ENCODE measurements at regions not wholly inside any gene's neighbourhood (a gene's known extent, or its start where the extent isn't known, plus 50 kb on each side); places are given as distances from the start of the nearest gene placed in this dataset.

DNA sequence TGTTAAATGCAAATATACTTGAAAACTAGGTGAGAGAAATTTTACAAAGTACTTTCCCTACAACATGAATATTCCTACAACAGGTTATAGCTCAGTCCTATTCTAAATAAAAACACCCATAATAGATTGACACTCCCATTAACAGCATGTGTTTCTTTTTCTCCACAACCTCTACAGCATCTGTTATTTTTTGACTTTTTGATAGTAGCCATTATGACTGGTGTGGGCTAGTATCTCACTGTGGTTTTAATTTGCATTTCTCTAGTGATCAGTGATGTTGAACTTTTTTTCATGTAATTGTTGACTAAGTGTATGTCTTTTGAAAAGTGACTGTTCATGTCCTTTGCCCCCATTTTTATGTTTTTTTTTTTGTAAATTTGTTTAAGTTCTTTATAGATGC is 1506.1 kb upstream of the CDH9 start:
- no peak for DNase-seq (ENCODE audit: low read depth)

DNA sequence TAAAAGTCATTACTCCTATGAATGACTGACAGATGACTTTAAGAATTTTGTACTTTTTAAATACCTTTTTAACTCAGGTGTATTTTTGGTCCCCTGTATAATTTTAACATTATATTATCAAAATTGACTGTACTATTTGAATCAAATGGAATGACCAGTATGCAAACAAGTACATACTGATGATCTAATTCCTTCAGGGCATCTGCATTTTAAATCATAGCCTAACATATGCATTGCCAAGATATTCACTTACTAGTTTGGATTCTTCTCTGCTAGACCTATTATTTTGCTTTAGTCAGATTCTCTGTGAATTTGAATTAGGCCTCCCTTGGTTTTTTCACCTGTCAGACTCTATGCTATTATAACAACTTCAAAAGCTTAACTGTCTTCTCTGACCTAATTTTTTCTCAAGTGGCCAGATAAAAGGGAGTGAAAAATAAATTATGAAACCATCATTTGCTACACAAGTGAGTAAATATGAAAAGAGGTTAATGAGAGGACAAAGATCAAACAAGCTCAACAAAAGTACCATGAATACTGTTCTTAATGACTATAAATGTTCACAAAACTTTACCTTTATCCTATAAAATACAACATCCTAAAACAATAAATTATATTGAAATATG is 1505.2 kb upstream of the CDH9 start:
- no peak for DNase-seq (ENCODE audit: low read depth)

DNA sequence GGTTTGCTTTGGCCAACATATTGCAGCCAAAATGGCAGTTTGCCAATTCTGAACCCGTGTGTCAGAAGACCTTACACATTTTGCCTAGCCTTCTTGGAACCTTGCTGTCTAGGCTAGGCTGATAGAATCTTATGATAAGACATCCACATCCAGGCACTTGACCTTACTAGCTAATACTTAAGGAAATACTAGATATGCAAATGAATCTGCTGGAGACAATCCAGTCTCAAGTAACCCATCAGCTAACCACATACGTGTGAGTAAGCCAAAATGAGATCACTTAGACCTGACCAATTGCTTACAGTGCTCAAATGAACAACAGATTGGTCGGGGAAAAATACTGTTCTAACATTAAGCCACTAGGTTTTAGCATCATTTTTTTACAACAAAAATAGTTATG is 1504.6 kb upstream of the CDH9 start:
- no peak for DNase-seq (ENCODE audit: low read depth)

DNA sequence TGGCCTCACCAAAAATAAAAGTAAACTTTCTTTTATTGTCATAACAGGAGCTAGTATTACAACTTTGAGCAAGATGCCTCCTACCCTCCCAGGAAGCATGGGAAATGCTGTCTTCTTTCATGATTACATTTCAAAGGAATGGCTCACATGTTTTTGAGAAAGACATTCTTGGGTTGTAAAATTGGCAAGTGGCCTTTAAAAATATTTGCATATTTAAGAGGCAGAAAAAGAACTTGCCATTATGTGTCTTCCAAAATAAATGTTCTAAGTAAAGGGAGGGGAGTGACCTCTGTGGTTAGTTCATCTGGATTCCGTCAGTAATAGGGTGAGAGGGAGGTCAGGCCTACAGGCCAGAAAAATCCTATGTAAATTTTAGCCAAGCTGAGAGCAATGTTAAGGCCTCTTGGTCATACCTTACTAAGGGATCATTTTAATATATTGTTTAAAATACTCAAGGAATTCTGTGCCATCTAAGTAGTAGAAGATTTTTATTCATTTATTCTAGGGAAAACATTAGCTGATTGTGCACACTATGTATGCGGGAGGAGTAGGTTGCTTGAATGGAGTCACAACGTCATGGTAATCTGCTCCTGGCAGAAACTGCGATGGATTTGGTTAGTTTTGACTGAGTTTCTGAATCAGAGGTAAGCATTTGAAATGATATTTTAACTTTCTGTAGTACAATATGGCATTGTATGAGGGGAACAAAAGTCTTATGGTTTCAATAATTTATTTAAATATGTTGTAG is 1485.7 kb upstream of the CDH9 start:
- no peak for DNase-seq (ENCODE audit: low read depth)

DNA sequence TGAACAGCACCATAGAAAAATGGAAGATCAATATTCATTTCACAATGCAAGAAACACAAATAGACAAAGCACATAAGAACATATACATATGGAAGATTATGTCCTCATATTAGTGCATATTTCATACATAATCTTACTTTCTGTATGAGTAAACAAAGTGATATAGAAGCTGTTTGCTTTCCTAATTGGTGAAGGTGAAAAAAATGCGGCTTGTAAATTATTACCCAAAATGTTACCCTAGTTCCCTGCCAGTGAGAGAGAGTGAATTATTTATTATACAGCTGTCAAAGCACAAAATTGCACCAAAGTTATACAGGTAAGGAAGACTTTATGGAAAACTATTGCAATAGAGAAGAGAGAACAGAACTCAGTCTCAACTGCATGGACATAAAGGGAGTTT is 1485.0 kb upstream of the CDH9 start:
- no peak for DNase-seq (ENCODE audit: low read depth)

DNA sequence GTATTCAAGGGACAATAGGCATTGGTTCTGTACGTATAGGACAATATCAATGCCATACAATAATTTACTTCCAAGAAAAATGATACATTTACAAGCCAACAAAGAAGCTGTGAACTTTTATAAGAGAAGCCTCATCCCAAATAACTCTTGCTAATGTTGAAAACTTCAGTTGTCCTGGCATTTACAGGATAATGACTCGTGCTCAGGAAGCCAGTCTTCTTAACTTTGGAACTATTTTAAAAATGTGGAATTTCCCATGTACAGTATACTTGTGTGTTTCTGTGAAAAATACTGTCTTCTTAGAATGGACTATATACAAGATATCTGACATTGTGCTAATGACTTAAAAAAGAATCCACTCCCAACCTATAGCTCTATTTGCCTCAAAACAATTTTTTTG is 1479.3 kb upstream of the CDH9 start:
- no peak for DNase-seq (ENCODE audit: low read depth)

DNA sequence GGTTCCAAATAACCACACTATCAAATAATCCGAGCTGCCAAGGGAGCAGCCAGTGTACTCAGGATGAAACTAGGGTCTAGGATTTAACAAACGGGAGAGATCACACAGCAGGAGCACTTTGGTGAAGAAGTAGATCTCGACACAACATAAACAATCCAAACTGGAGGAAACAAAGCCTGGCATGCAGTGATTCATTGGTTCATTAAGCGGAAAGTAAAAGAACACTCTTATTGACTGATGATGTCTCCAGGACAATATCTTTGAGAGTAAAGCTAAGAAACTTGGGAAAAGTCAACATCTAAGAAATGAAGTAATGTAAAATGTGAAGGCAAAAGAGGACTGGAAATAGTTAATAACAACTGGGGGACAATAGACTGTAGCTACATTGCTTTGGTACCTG is 1478.3 kb upstream of the CDH9 start:
- DNase-seq (ENCODE audit: low read depth): no peak

DNA sequence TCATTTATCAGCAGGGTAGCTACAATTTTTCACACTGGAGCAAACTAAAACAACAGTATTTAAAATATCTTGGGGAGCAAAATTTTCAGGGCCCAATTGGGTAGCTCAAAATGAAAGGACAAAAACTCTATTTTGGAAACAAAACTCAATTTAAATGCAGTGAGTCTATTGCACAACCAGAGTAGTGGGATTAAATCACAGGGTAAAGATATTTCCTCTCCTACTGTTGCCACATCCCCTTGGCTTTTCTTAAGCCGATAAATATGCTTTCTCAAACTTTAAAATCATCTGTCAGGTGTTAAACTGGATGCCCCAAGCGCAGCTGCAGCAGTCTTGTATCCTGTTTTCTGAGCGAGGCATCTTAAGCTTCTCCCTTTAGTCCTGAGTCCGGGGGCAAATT is 1474.3 kb upstream of the CDH9 start:
- DNase-seq (ENCODE audit: low read depth): no peak

DNA sequence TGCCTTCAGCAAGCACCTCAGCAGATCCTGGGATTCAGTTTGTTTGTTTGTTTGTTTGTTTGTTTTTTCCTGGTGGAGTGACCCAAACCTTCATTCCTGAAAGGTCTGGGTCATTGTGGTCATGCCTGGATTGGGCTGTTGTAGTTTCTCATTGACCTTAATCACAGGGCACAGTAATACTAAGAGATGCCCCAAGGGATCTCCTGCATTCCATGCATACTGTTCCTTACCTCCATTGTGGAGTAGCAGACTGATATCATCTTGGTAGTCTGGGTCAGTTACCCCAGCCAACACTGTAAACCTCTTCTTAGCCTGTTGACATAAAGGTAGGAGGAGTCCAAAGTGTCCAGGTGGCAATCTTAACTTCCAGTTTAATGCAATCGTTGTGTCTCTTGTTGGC is 1466.7 kb upstream of the CDH9 start:
- no peak for DNase-seq (ENCODE audit: low read depth)

DNA sequence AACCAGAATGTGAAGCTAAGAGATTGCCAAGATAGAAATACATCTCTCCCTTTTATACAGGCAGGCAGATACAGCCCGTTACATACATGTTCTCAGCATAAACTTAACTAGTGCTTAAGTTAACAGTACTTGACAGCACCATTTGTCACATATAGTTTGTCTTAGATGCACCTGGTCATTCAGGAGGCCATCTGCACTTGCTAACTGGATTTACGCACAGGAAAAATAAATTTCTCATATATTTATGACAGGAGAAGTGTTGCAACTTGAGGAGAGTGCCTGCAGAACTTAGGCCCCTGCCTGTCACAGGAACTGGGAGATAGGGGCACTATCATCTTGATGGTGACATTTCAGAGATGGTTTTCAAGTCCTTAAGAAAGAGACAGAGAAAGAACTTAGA is 1462.1 kb upstream of the CDH9 start:
- DNase-seq (ENCODE audit: low read depth): no peak

DNA sequence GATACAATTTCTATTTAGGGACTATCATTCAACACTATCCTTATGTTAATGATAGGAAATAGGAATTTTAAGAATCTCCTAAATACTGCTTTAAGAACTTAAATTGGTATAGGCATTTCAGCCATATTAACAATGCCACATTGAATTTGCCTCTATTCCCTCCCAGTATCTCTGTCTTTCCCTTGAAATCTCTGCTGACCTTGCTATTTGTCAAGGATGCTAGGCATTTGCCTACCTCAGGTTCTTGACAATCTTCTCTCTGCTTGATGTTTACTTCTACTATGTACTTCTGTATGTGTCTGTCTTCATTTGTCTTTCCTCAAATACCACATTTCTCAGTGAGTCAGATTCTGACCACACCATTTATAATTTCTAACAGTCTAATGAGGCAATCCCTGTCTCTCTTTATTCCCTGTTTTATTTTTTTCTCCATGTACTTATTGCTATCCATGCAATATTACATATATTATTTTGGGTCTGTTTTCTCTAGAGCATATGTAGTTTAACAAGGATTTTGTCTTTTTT is 1461.4 kb upstream of the CDH9 start:
- DNase-seq (ENCODE audit: low read depth): no peak

DNA sequence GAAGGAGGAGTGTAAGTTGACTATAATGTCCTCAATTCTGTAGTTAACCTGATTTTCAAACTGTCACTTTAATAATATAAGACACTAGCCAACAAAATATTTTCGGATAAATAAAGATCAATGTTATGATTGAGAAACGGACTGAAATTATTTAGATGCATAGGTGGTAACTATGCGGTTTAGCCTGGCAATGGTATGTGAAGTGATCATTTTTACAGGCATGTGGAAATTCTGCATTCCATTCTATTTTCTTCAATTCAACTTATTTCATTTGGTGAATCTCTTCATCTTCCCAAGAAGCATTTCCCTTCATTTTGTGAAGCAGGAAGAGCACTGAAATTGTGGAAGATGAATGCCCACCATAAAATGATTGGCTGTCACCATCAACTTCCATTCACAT is 1457.5 kb upstream of the CDH9 start:
- no peak for DNase-seq (ENCODE audit: low read depth)

DNA sequence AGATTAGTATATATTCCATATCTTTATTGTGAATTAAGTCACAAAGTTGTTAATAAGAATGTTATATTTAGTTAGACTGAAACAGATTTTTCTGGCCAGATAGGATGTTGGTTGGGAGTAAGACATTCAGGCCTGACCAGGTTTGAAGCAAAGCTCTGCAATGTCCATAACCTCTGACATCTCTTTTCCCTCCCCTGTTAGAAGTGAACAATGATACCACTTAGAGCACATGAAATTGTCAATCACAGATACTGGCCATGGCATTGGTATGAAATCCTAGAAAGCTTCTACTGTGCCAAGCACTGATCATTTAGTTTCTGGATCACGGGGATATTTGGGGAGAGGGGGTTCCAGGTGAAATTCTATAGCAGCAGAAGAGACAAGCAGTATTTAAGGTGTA is 1455.1 kb upstream of the CDH9 start:
- no peak for DNase-seq (ENCODE audit: low read depth)

DNA sequence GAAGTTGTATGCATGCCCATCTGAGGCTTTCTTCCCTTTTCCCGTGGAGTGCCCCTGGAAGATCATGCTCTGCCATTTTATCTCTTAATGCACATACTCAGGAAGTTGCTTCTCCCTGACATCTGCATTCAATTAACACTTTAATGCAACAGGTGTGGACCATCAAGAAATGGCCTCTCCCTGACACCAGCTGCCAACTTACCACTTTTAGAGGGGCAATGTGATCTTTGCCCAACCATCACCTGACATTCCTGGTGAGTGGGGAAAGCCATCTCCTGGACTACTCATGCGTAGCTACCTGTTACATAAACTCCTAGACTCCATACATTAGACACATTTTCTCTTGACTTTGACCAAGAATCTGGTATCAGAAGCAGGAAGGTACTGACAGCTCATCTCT is 1450.4 kb upstream of the CDH9 start:
- no peak for DNase-seq (ENCODE audit: low read depth)

DNA sequence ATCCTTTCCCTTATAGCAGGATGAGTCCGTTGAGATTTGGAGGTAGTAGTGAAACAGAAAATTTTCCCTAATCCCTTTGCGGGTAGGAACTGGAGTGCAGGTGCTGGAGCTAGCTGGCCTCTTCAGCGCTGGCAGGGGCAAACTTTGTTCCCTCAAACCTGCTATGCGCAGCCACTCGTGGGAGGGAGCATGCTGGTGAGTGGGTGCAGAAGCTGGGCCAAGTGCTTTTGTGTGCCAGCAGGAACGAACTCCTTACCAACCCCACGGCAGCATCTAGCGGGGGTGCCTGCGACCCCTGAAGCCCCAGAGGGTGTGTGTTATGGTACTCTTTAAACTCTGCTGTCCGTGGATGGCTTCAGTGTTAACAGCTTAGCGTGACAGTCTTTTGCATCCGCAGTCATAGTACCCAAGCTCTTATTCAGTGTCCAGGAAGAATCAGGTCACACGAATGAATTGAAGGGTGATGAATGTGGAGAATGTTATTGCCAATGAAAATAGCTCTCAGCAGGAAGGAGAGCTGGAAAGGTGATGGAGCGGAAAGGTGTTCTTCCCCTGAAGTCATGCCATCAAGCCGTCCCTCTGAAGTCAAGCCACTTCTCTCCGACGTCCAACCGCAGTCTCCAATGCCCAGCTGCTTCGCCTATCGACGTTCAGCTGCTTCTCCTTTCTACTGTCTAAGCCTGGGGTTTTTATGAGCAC is 1445.1 kb upstream of the CDH9 start:
- DNase-seq (ENCODE audit: low read depth): no peak

DNA sequence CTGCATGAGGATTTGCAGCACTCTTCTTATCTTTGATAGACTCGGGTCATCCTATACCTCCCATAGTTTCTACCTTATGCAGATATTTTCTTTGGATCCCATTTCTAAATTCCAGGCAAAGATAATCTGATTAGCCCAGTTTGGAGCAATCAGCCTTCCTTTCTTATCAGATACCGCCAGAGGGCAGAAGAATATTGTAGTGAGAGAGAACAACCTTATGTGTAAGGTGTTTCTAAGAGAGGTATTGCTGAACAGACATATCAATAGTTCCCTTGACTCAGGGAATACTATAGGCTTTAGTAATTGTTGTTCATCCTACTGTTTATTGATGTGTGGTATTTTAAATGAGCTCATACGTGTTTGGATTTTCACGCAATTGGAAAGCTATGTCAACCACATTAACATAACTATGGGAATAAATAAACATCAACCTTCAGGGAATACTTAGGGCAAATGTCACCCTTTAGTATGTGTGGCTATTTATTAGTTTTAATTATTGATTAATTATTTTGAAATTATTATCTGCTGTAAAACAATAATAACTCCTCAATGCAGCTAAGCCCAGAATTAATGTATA is 1435.2 kb upstream of the CDH9 start:
- no peak for DNase-seq (ENCODE audit: low read depth)

DNA sequence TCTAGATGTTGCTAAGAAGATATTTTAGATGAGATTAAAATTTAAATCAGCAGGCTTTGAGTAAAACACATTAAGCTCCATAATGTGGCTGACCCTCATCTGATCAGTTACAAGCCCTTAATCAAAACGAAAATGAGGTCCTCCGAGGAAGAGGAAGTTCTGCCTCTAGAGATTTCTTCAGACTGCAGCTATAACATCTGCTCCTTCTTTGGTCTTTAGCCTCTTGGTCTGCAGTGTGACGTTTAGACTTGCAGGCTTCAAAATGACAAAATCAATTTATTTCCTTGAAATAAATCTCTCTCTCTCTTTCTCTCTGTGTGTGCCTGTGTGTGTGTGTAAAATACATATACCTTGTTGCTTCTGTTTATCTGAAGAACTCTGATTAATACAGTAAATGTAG is 1429.8 kb upstream of the CDH9 start:
- no peak for DNase-seq (ENCODE audit: low read depth)

DNA sequence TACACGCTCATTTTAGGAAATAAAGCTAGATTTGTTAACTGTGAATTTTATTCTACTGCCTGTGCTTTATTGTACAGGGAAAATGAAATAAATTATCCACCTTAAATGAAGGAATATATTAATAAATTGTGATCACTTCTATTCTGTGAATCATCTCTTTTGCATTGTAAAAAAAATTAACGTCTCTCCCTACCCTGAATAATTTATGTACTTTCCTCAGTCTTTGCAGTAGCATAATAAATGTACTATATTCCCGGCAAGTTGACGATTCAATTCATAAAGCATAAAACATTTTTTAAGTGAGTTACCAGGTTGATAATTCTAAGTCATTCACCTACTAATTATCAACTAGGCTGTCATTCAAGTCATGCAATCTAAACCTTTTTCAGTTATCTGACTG is 1425.3 kb upstream of the CDH9 start:
- DNase-seq (ENCODE audit: low read depth): no peak

DNA sequence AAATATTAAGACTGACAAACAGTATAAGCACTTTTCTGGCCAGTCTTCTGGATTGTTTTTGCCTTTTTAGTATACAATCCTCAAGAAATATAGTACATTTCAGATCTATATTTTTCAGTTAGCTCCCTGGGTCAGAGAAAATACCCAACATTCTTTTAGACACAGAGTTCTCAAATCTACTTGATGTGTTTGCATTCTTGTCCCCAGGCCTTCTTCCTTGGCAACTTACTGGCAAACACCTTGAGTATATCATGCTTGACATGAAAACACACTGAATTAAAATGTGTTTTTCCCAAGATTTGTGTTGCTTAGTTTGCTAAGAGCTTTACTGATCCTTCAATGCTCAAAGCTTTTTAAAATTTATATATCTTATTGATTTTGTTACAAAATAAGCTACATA is 1413.1 kb upstream of the CDH9 start:
- DNase-seq (ENCODE audit: low read depth): no peak

DNA sequence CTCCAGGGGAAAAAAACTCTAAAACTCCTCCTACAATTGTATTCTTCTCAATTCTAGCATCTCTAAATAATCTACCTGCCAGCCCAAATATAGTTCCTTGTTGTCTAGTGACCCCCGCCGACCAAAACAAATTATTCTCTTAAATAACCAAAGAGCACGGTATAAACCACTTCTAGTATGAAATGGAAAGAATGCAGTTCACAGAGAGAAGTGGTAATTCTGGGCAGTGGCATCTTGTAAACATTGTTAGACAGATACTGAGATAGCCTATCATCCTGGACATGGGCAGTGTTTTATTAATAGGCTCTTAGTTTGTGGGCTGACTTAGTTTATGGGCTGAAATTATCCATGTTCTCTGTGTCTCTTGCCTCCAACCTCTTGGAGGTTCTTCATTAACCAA is 1412.6 kb upstream of the CDH9 start:
- no peak for DNase-seq (ENCODE audit: low read depth)

DNA sequence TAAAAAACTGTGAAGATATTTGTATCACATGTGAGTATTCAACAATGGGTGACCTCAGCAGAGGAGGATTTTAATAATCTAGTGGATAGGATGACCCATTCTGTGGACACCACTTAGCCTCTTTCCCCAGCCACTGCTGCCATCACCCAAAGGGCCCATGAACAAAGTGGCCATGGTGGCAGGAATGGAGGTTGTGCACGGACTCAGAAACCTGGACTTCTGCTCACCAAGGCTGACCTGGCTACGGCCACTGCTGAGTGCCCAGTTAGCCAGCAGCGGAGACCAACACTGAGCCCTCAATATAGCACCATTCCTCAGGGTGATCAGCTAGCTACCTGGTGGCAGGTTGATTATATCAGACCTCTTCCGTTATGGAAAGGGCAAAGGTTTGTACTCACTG is 1410.4 kb upstream of the CDH9 start:
- DNase-seq (ENCODE audit: low read depth): no peak

DNA sequence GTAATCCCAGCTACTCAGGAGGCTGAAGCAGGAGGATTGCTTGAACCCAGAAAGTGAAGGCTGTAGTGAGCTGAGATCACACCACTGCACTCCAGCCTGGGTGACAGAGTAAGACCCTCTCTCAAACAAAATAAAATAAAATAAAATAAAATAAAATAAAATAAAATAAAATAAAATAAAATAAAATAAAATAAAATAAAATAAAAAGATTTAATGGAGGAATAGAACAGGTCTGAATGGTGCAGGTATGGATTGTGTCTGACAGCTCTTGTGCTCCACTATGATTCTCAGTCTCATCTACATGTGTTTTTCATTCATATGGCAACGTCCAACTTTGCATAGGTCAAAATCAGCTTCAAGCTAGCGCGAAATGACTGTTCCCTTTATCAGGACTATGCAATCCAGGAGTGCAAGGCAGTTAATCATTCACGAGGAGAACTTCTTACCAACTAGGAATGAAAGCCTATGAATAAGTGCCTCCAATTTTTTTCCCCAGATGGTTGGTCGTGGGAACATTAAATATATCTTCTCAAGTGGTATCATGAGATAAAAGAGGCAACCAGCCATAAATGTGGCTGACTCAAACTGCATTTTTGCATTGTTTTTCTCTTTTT is 1392.3 kb upstream of the CDH9 start:
- no peak for DNase-seq (ENCODE audit: low read depth)

Data from forelimb muscle (tissue), 1 donor.